ENCODE measurements at regions not wholly inside any gene's neighbourhood (a gene's known extent, or its start where the extent isn't known, plus 50 kb on each side); places are given as distances from the start of the nearest gene placed in this dataset.
"Not testable (repeated sequence)": the region's sequence is repeated elsewhere in the genome, so short reads cannot be mapped to it uniquely, and the experiment has no call there.

DNA sequence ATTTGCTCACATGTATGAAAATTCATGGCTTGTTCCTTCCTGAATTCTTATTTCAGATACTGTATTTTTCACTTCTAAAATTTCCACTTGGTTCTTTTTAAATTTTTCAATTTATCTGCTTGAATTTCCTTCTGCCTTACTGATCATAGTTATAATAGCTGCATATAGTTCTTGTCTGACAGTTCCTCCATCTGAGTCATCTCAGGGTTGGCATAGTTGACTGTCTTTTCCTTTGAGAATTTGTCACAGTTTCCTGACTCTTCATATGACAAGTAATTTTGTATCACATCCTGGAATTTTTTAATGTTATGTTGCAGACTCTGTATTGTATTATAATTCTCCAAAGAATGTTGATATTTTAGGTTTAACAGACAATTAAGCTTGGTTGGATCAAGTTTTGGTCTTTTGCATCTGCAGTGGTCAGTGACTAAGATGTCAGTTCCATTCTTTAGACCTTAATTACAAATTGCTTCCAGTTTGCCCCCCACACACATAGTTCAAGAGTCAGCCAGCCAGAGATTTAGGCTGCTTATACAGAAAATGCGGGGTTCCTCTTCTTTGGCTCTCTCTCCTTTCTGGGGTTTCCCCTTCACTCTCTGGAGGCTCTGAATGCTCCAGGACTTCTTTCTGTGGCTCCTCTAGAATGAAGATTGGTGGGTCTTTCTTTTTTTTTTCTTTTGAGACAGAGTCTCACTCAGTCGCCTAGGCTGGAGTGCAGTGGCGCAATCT lies 153.7 kb upstream of the NBPF12 start:
- H3K4me3 ChIP-seq (ENCODE audit: low read length in 2 of 2); DNase-seq (ENCODE audit: low read depth in 6 of 9, low spot score in 9 of 9); H3K27me3 ChIP-seq (ENCODE audit: control insufficient read depth in 2 of 2, insufficient read depth in 1 of 2, low read length in 1 of 2); H3K27ac ChIP-seq (ENCODE audit: low read depth in 1 of 2, low read length in 1 of 2); H3K4me1 ChIP-seq (ENCODE audit: control insufficient read depth in 2 of 2, insufficient read depth in 2 of 2, low read length in 2 of 2); H3K9me3 ChIP-seq (ENCODE audit: control insufficient read depth in 2 of 2, insufficient read depth in 1 of 2, low read length in 1 of 2); H3K36me3 ChIP-seq (ENCODE audit: control insufficient read depth in 2 of 2, insufficient read depth in 2 of 2, low read length in 1 of 2): not testable (repeated sequence)
- WGBS, result 100% methylated on average over 1 of the region's 3 CpGs

DNA sequence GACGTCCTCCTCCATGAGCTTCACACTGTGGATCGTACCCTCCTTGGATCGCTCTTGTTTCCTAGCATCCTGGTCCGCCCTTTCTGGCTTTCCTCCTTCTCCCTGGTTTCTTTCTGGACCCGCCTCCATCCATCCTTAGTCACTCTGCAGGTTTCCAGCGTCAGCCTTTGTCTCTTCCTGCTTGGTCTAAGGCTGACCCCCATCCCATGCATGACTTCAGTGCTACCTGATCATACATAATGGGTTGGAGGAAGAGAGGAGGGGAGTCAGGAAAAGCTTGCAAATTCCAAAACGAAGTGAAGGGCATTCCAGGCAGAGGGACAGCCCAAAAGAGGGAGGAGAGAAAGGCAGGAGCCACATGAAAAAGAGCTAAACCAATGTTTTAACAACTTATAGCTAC lies 156.9 kb upstream of the NBPF12 start:
- not testable (repeated sequence) for H3K4me1 ChIP-seq (ENCODE audit: control insufficient read depth in 2 of 2, insufficient read depth in 2 of 2, low read length in 2 of 2); H3K27me3 ChIP-seq (ENCODE audit: control insufficient read depth in 2 of 2, insufficient read depth in 1 of 2, low read length in 1 of 2); H3K36me3 ChIP-seq (ENCODE audit: control insufficient read depth in 2 of 2, insufficient read depth in 2 of 2, low read length in 1 of 2); H3K9me3 ChIP-seq (ENCODE audit: control insufficient read depth in 2 of 2, insufficient read depth in 1 of 2, low read length in 1 of 2); DNase-seq (ENCODE audit: low read depth in 6 of 9, low spot score in 9 of 9); H3K4me3 ChIP-seq (ENCODE audit: low read length in 2 of 2); H3K27ac ChIP-seq (ENCODE audit: low read depth in 1 of 2, low read length in 1 of 2)
- 82% methylated on average over 7 of the region's 7 CpGs for WGBS

DNA sequence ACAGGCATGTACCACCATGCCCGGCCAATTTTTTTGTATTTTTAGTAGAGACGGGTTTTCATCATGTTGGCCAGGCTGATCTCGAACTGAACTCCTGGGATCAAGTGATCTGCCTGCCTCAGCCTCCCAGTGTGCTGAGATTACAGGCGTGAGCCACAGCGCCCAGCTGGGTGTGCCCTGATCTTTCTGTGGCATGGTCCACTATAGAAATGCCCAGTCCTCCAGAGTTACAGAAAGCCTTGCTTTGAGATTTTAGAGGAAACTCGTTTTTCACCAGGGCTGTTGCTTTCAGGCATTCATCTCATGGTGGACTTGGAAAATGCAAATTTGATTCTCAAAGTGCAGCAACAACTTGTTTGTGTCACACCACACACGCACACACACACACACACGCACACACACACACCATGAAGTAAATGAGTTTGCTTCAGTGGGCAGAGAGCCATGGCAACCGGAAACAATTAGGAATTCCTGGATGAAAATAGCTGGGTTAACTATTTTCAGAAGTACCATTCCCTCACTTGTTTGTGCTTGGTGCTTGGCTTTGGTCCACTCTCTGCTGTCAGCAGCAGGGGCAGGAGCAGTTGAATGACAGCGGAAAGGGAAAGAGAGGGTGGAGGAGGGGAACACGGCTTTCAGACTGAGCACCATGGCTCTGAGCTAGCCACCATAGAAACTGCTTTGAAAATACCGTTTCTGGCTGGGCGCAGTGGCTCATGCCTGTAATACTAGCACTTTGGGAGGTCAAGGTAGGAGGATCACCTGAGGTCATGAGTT lies 160.1 kb upstream of the NBPF12 start:
- H3K27ac ChIP-seq (ENCODE audit: low read depth in 1 of 2, low read length in 1 of 2); H3K27me3 ChIP-seq (ENCODE audit: control insufficient read depth in 2 of 2, insufficient read depth in 1 of 2, low read length in 1 of 2); H3K9me3 ChIP-seq (ENCODE audit: control insufficient read depth in 2 of 2, insufficient read depth in 1 of 2, low read length in 1 of 2); H3K4me1 ChIP-seq (ENCODE audit: control insufficient read depth in 2 of 2, insufficient read depth in 2 of 2, low read length in 2 of 2); DNase-seq (ENCODE audit: low read depth in 6 of 9, low spot score in 9 of 9); H3K36me3 ChIP-seq (ENCODE audit: control insufficient read depth in 2 of 2, insufficient read depth in 2 of 2, low read length in 1 of 2); H3K4me3 ChIP-seq (ENCODE audit: low read length in 2 of 2): not testable (repeated sequence)
- WGBS, result 88% methylated on average over 10 of the region's 13 CpGs

DNA sequence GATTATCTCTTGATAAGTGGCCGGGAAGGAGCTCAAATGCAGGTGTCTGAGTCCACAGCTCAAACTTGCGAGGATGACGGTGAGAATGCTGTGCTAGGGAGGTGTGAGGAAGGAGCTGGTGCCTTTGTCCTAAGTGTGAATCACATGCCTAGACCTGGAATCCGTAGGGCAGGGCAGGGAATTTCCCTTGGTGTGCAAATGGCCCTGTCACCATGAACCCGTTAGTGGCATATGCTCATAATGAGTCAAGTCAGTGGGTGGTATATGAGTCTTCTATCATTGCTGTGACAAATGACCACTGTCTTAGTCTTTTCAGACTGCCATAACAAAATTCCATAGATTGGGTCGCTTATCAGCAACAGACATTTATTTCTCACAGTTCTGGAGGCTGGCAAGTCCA lies 163.1 kb upstream of the NBPF12 start:
- not testable (repeated sequence) for H3K4me1 ChIP-seq (ENCODE audit: control insufficient read depth in 2 of 2, insufficient read depth in 2 of 2, low read length in 2 of 2); H3K36me3 ChIP-seq (ENCODE audit: control insufficient read depth in 2 of 2, insufficient read depth in 2 of 2, low read length in 1 of 2); H3K27me3 ChIP-seq (ENCODE audit: control insufficient read depth in 2 of 2, insufficient read depth in 1 of 2, low read length in 1 of 2); DNase-seq (ENCODE audit: low read depth in 6 of 9, low spot score in 9 of 9); H3K4me3 ChIP-seq (ENCODE audit: low read length in 2 of 2); H3K27ac ChIP-seq (ENCODE audit: low read depth in 1 of 2, low read length in 1 of 2); H3K9me3 ChIP-seq (ENCODE audit: control insufficient read depth in 2 of 2, insufficient read depth in 1 of 2, low read length in 1 of 2)
- WGBS, result 73% methylated on average over 4 of the region's 6 CpGs

DNA sequence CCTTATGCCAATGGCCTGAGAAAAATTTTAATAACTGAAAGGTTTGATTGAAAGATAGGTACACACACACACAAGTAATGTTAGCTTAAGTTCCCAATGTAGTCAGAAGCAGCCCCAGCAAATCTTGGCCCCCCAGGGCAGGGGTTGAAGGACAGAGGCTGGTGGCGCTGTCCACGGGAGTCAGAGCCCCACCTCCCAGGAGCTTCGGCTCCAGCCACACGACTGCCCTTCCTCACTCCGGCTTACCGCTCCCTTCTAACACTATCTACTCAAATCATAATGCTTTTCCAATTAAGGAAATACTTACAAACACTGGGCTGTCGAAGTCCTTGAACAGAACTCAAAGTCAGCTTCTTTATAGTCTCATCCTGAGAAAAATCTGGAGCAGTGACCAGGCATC lies 163.9 kb upstream of the NBPF12 start:
- WGBS, result 94% methylated on average over 7 of the region's 7 CpGs
- H3K27ac ChIP-seq (ENCODE audit: low read depth in 1 of 2, low read length in 1 of 2); H3K27me3 ChIP-seq (ENCODE audit: control insufficient read depth in 2 of 2, insufficient read depth in 1 of 2, low read length in 1 of 2); DNase-seq (ENCODE audit: low read depth in 6 of 9, low spot score in 9 of 9); H3K4me1 ChIP-seq (ENCODE audit: control insufficient read depth in 2 of 2, insufficient read depth in 2 of 2, low read length in 2 of 2); H3K36me3 ChIP-seq (ENCODE audit: control insufficient read depth in 2 of 2, insufficient read depth in 2 of 2, low read length in 1 of 2); H3K4me3 ChIP-seq (ENCODE audit: low read length in 2 of 2); H3K9me3 ChIP-seq (ENCODE audit: control insufficient read depth in 2 of 2, insufficient read depth in 1 of 2, low read length in 1 of 2): not testable (repeated sequence)

DNA sequence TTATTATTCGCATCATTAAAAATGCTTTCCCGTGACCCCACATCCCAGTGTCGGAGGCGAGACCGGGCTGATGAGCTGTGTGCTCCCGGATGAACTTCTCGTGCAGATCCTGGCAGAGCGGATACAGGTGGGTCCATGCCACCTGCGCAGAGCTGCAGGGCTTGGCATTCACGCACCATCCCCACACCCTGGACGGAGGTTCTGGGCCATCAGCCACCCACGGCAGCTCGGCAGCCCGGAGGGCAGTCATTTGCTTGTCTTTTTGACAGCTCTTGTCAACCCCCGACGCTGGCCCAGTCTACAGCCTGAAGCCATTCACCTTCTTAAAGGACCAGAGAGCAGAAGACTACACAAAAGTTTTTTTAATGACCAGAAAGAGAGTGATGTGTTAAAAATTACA lies 166.7 kb upstream of the NBPF12 start:
- not testable (repeated sequence) for DNase-seq (ENCODE audit: low read depth in 6 of 9, low spot score in 9 of 9); H3K4me1 ChIP-seq (ENCODE audit: control insufficient read depth in 2 of 2, insufficient read depth in 2 of 2, low read length in 2 of 2); H3K4me3 ChIP-seq (ENCODE audit: low read length in 2 of 2); H3K9me3 ChIP-seq (ENCODE audit: control insufficient read depth in 2 of 2, insufficient read depth in 1 of 2, low read length in 1 of 2); H3K36me3 ChIP-seq (ENCODE audit: control insufficient read depth in 2 of 2, insufficient read depth in 2 of 2, low read length in 1 of 2); H3K27ac ChIP-seq (ENCODE audit: low read depth in 1 of 2, low read length in 1 of 2); H3K27me3 ChIP-seq (ENCODE audit: control insufficient read depth in 2 of 2, insufficient read depth in 1 of 2, low read length in 1 of 2)
- WGBS, result 94% methylated on average over 16 of the region's 16 CpGs

DNA sequence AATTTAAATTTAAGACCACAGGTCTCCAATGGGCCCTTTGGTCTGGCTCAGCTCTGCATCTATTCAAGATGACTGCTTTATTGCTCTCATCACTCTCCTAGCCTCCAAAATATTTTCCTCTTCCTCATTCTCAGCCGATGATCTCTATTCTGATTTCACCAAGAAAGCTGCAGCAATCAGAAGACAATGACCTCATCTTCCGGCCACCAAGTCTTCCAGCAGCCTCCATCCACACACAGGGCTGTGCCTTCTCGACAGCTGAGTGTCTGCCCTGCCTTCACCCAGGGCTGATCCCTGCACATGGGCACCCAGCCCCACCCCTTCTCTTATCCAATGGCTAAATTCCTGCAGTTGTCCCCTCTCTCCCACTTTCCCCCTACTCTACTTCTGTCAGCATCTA lies 167.1 kb upstream of the NBPF12 start:
- not testable (repeated sequence) for H3K9me3 ChIP-seq (ENCODE audit: control insufficient read depth in 2 of 2, insufficient read depth in 1 of 2, low read length in 1 of 2); H3K4me1 ChIP-seq (ENCODE audit: control insufficient read depth in 2 of 2, insufficient read depth in 2 of 2, low read length in 2 of 2); H3K36me3 ChIP-seq (ENCODE audit: control insufficient read depth in 2 of 2, insufficient read depth in 2 of 2, low read length in 1 of 2); H3K4me3 ChIP-seq (ENCODE audit: low read length in 2 of 2); H3K27ac ChIP-seq (ENCODE audit: low read depth in 1 of 2, low read length in 1 of 2); DNase-seq (ENCODE audit: low read depth in 6 of 9, low spot score in 9 of 9); H3K27me3 ChIP-seq (ENCODE audit: control insufficient read depth in 2 of 2, insufficient read depth in 1 of 2, low read length in 1 of 2)
- no CpG with 5 or more reads among the region's 3 CpGs for WGBS

DNA sequence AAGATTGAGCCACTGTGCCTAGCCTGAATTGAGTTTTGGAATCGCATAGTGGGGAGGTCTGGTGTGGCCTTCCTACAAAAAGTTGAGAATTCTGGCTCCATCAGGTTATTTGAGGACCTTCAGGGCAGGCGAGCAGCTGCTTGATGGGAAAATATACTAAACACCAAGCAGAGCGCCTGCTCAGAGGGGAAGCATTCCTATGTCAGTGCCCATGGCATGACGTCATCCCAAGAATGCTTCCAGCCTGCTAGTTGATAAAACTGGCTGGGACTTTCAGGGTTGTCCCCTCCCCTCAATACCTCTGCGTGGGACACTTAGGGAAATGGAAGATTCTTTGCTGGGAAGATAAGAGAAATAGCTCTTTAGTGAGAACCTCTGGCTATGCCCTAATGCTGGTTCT lies 174.9 kb upstream of the NBPF12 start:
- H3K4me3 ChIP-seq (ENCODE audit: low read length in 2 of 2); DNase-seq (ENCODE audit: low read depth in 6 of 9, low spot score in 9 of 9); H3K27ac ChIP-seq (ENCODE audit: low read depth in 1 of 2, low read length in 1 of 2); H3K27me3 ChIP-seq (ENCODE audit: control insufficient read depth in 2 of 2, insufficient read depth in 1 of 2, low read length in 1 of 2); H3K36me3 ChIP-seq (ENCODE audit: control insufficient read depth in 2 of 2, insufficient read depth in 2 of 2, low read length in 1 of 2); H3K9me3 ChIP-seq (ENCODE audit: control insufficient read depth in 2 of 2, insufficient read depth in 1 of 2, low read length in 1 of 2); H3K4me1 ChIP-seq (ENCODE audit: control insufficient read depth in 2 of 2, insufficient read depth in 2 of 2, low read length in 2 of 2): not testable (repeated sequence)
- no CpG with 5 or more reads among the region's 5 CpGs for WGBS

DNA sequence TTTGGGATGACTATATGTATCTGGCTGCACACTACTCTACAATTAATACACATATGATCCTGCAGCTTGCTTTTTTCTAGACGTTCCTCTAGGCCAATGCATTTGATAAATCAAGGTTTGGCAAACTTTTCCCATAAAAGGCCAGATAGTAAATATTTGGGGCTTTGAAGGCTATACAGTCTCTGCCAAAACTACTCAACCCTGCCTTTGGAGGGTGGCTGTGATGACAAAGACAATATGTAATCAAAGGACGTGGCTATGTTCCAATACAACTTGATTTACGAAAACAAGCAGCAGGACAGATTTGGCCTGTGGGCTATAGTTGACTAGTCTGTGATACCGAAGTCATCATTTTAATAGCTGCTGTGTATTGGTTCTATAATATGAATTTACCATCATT lies 181.3 kb upstream of the NBPF12 start:
- not testable (repeated sequence) for H3K27me3 ChIP-seq (ENCODE audit: control insufficient read depth in 2 of 2, insufficient read depth in 1 of 2, low read length in 1 of 2); DNase-seq (ENCODE audit: low read depth in 6 of 9, low spot score in 9 of 9); H3K36me3 ChIP-seq (ENCODE audit: control insufficient read depth in 2 of 2, insufficient read depth in 2 of 2, low read length in 1 of 2); H3K27ac ChIP-seq (ENCODE audit: low read depth in 1 of 2, low read length in 1 of 2); H3K9me3 ChIP-seq (ENCODE audit: control insufficient read depth in 2 of 2, insufficient read depth in 1 of 2, low read length in 1 of 2); H3K4me3 ChIP-seq (ENCODE audit: low read length in 2 of 2); H3K4me1 ChIP-seq (ENCODE audit: control insufficient read depth in 2 of 2, insufficient read depth in 2 of 2, low read length in 2 of 2)
- WGBS, result 96% methylated on average over 3 of the region's 4 CpGs
